Mesothelial cell of epicardium (in vitro differentiated cells): ENCODE measurements at regions not wholly inside any gene's neighbourhood (a gene's known extent, or its start where the extent isn't known, plus 50 kb on each side); places are given as distances from the start of the nearest gene placed in this dataset.

Experiments
- DNase-seq, 2 experiments: peaks; one replicate each; pipeline ENCODE4 v3.0.0; 2021; ENCODE audit warnings: low spot score in 2 of 2; ENCODE audit not compliant: unreplicated experiment in 2 of 2
- H3K27ac Mint-ChIP-seq: 2 replicates; pipeline ENCODE4 v1.8.0; 2021; ENCODE audit warnings: mixed read lengths
- H3K27me3 Mint-ChIP-seq: 2 replicates; pipeline ENCODE4 v1.8.0; 2021; ENCODE audit warnings: low read depth, mixed read lengths
- H3K36me3 Mint-ChIP-seq: 2 replicates; pipeline ENCODE4 v1.8.0; 2021; ENCODE audit warnings: mixed read lengths
- H3K4me1 Mint-ChIP-seq: 2 replicates; pipeline ENCODE4 v1.8.0; 2021; ENCODE audit warnings: mixed read lengths
- H3K4me3 Mint-ChIP-seq: 2 replicates; pipeline ENCODE4 v1.8.0; 2021; ENCODE audit warnings: mild to moderate bottlenecking, moderate library complexity, mixed read lengths
- H3K9me3 Mint-ChIP-seq: 2 replicates; pipeline ENCODE4 v1.8.0; 2021; ENCODE audit warnings: mixed read lengths
- CTCF ChIP-seq: fragments of 200-600 bp; sonication (generic); IDR thresholded peaks from one replicate; pipeline ENCODE4 v1.5.0; 2021; ENCODE audit warnings: antibody characterized with exemption; ENCODE audit not compliant: unreplicated experiment

- Mint-ChIP-seq H3K36me3 (no peaks in the 10 kb centered on the region), H3K4me3 (no peak overlapping the region), H3K27ac (no peak overlapping the region), H3K9me3 (peaks cover 8% of the 10 kb centered on the region), H3K27me3 (no peaks in the 10 kb centered on the region), H3K4me1 (peaks cover 2% of the 10 kb centered on the region)
- peak; percentile 34 for TF ChIP-seq CTCF
- no peak for DNase-seq
These were observed 170.0 kb upstream of the PDGFD start for GRCh38 chr11:104333977-104334376.

- Mint-ChIP-seq H3K4me3 (no peak overlapping the region), H3K9me3 (peaks cover 8% of the 10 kb centered on the region), H3K36me3 (no peaks in the 10 kb centered on the region), H3K27me3 (no peaks in the 10 kb centered on the region), H3K4me1 (peaks cover 2% of the 10 kb centered on the region), H3K27ac (no peak overlapping the region)
- no peak for TF ChIP-seq CTCF
- DNase-seq: no peak
These were observed 168.2 kb upstream of the PDGFD start for GRCh38 chr11:104332110-104332509.

GRCh38 chr11:104329078-104329665 is 165.2 kb upstream of the PDGFD start:
- Mint-ChIP-seq H3K36me3 (no peaks in the 10 kb centered on the region), H3K27ac (no peak overlapping the region), H3K4me3 (no peak overlapping the region), H3K4me1 (peaks cover 2% of the 10 kb centered on the region), H3K9me3 (peaks cover 9% of the 10 kb centered on the region), H3K27me3 (no peaks in the 10 kb centered on the region)
- no peak for DNase-seq
- TF ChIP-seq CTCF: no peak

DNA sequence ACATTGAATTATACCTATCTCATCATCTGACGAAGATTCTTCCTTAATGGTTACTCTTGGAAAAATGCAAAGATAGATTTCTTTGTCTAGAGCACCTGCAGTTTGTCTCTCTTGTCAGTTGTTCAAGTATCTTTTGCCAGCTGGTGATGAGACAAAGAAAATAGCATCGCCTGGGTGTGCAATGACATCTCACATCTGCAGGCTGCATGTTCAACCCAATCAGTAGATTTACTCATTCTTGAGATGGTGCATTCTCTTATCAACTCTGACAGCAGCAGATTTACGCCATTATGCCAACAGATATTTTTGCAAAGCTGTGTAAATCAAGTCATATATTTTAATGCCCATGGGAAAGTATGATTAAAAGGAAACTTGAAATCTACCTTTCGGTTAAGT is 164.6 kb upstream of the PDGFD start:
- no peak for TF ChIP-seq CTCF
- H3K4me3 Mint-ChIP-seq: no peak overlapping the region
- no peak overlapping the region for H3K27ac Mint-ChIP-seq
- H3K4me1 Mint-ChIP-seq: peaks cover 2% of the 10 kb centered on the region
- no peaks in the 10 kb centered on the region for H3K36me3 Mint-ChIP-seq
- H3K27me3 Mint-ChIP-seq: no peaks in the 10 kb centered on the region
- no peak for DNase-seq
- H3K9me3 Mint-ChIP-seq: peaks cover 8% of the 10 kb centered on the region

- Mint-ChIP-seq H3K27me3 (no peaks in the 10 kb centered on the region), H3K4me3 (no peak overlapping the region), H3K27ac (no peak overlapping the region), H3K9me3 (peaks cover 8% of the 10 kb centered on the region), H3K36me3 (no peaks in the 10 kb centered on the region), H3K4me1 (peaks cover 2% of the 10 kb centered on the region)
- no peak for DNase-seq
- TF ChIP-seq CTCF: no peak
These were observed 164.0 kb upstream of the PDGFD start for GRCh38 chr11:104327861-104328511.
